AG08396 (cell line): ENCODE measurements at regions not wholly inside any gene's neighbourhood (a gene's known extent, or its start where the extent isn't known, plus 50 kb on each side); places are given as distances from the start of the nearest gene placed in this dataset.
"Not testable (repeated sequence)": the region's sequence is repeated elsewhere in the genome, so short reads cannot be mapped to it uniquely, and the experiment has no call there.

Source experiments
- DNase-seq: peaks from one replicate; pipeline ENCODE4 v3.0.0; 2012; ENCODE audit warnings: low spot score, mixed read lengths

GRCh38 chr10:121135512-121135911, 284.4 kb downstream of the WDR11 start:
- no peak for DNase-seq

GRCh38 chr10:121137533-121137932, 286.4 kb downstream of the WDR11 start:
- no peak for DNase-seq

- DNase-seq = no peak
These were observed 287.1 kb downstream of the WDR11 start for GRCh38 chr10:121138112-121138860.

GRCh38 chr10:121138918-121139317, 287.8 kb downstream of the WDR11 start:
- no peak for DNase-seq

- DNase-seq = not testable (repeated sequence)
These were observed 294.7 kb downstream of the WDR11 start for GRCh38 chr10:121145802-121146395.

GRCh38 chr10:121148921-121149320, 297.8 kb downstream of the WDR11 start:
- no peak for DNase-seq

- DNase-seq = no peak
These were observed 300.9 kb downstream of the WDR11 start for GRCh38 chr10:121152033-121152432.

GRCh38 chr10:121152935-121153334, 301.8 kb downstream of the WDR11 start:
- DNase-seq = no peak

- no peak for DNase-seq
These were observed 303.1 kb downstream of the WDR11 start for GRCh38 chr10:121154310-121154709.

- no peak for DNase-seq
These were observed 303.7 kb downstream of the WDR11 start for GRCh38 chr10:121154846-121155245.

GRCh38 chr10:121155742-121156474, 304.7 kb downstream of the WDR11 start:
- no peak for DNase-seq

- no peak for DNase-seq
These were observed 306.8 kb downstream of the WDR11 start for GRCh38 chr10:121157998-121158397.

GRCh38 chr10:121158988-121159579, 307.9 kb downstream of the WDR11 start:
- no peak for DNase-seq

GRCh38 chr10:121159670-121160069, 308.5 kb downstream of the WDR11 start:
- DNase-seq = no peak

- no peak for DNase-seq
These were observed 314.1 kb downstream of the WDR11 start for GRCh38 chr10:121165276-121165675.

GRCh38 chr10:121167534-121168243, 316.5 kb downstream of the WDR11 start:
- no peak for DNase-seq

- DNase-seq = no peak
These were observed 317.5 kb downstream of the WDR11 start for GRCh38 chr10:121168545-121169216.

- no peak for DNase-seq
These were observed 318.2 kb downstream of the WDR11 start for GRCh38 chr10:121169406-121169805.

- no peak for DNase-seq
These were observed 320.9 kb downstream of the WDR11 start for GRCh38 chr10:121171825-121172787.

- no peak for DNase-seq
These were observed 327.8 kb downstream of the WDR11 start for GRCh38 chr10:121179006-121179405.
